CD14-positive monocyte (primary cell): ENCODE measurements at regions not wholly inside any gene's neighbourhood (a gene's known extent, or its start where the extent isn't known, plus 50 kb on each side); places are given as distances from the start of the nearest gene placed in this dataset.

Experiments used
- DNase-seq, 3 donors: peaks; one replicate each; pipeline ENCODE4 v3.0.0-alpha.2; 2011 to 2022
- H2AFZ ChIP-seq: 2 replicates; pipeline ENCODE4 v1.6.0; 2012; ENCODE audit warnings: mild to moderate bottlenecking, low read depth, low read length, inconsistent platforms; ENCODE audit not compliant: insufficient read depth, poor library complexity, severe bottlenecking
- H3K27ac ChIP-seq, 2 donors: 1 replicate in 1 of 2; 2 replicates in 1 of 2; pipeline ENCODE4 v1.5.1; 2012 to 2013; ENCODE audit warnings: low read length in 2 of 2, control low read depth in 1 of 2, inconsistent platforms in 1 of 2, low read depth in 1 of 2, mild to moderate bottlenecking in 1 of 2
- H3K27me3 ChIP-seq, 2 donors: one replicate each; pipeline versions ENCODE4 v1.6.0 to v1.6.1; 2011 to 2013; ENCODE audit warnings: low read length in 2 of 2; ENCODE audit not compliant: control insufficient read depth in 2 of 2, insufficient read depth in 2 of 2
- H3K36me3 ChIP-seq, 2 donors: replicated peaks in 1 of 2; 1 replicate in 1 of 2; 2 replicates in 1 of 2; pipeline versions ENCODE4 v1.5.1 to v1.6.1; 2012 to 2013; ENCODE audit warnings: low read length in 2 of 2, control low read depth in 1 of 2, inconsistent platforms in 1 of 2, mild to moderate bottlenecking in 1 of 2; ENCODE audit not compliant: insufficient read depth in 2 of 2, control insufficient read depth in 1 of 2
- H3K4me1 ChIP-seq, 2 donors: 1 replicate in 1 of 2; 2 replicates in 1 of 2; pipeline versions ENCODE4 v1.5.1 to v1.6.1; 2012 to 2013; ENCODE audit warnings: low read length in 2 of 2, control low read depth in 1 of 2, inconsistent platforms in 1 of 2, mild to moderate bottlenecking in 1 of 2, moderate library complexity in 1 of 2; ENCODE audit not compliant: insufficient read depth in 2 of 2, control insufficient read depth in 1 of 2
- H3K4me2 ChIP-seq: replicated peaks from 2 replicates; pipeline ENCODE3; 2012; ENCODE audit warnings: low read length, moderate library complexity, mild to moderate bottlenecking; ENCODE audit not compliant: poor library complexity, severe bottlenecking; ENCODE audit errors: extremely low read depth
- H3K4me3 ChIP-seq, 3 experiments: fragments of 200-600 bp in 1 of 3; sonication (generic) in 1 of 3; replicated peaks in 1 of 3; 1 replicate in 2 of 3; 2 replicates in 1 of 3; pipeline ENCODE4 v1.5.1; 2011 to 2013; ENCODE audit warnings: low read length in 3 of 3, mild to moderate bottlenecking in 3 of 3, control low read depth in 2 of 3, low read depth in 2 of 3, inconsistent platforms in 1 of 3, moderate library complexity in 1 of 3
- H3K79me2 ChIP-seq: 2 replicates; pipeline ENCODE4 v1.6.0; 2012; ENCODE audit warnings: mild to moderate bottlenecking, control low read depth, inconsistent platforms, low read length, moderate library complexity; ENCODE audit not compliant: insufficient read depth
- H3K9ac ChIP-seq: 2 replicates; pipeline ENCODE4 v1.6.0; 2017; ENCODE audit warnings: low read length, mild to moderate bottlenecking; ENCODE audit not compliant: insufficient read depth, poor library complexity, severe bottlenecking
- H3K9me3 ChIP-seq, 2 donors: replicated peaks in 1 of 2; 1 replicate in 1 of 2; 2 replicates in 1 of 2; pipeline versions ENCODE4 v1.5.1 to v1.6.1; 2012 to 2013; ENCODE audit warnings: low read length in 2 of 2, control low read depth in 1 of 2; ENCODE audit not compliant: control insufficient read depth in 1 of 2, insufficient read depth in 1 of 2
- H4K20me1 ChIP-seq: 2 replicates; pipeline ENCODE4 v1.6.0; 2012; ENCODE audit warnings: mild to moderate bottlenecking, low read length, control low read depth, moderate library complexity; ENCODE audit not compliant: insufficient read depth
- H3K27ac Mint-ChIP-seq, 7 donors: one replicate each; pipeline ENCODE4 v1.8.0; 2020; ENCODE audit warnings: mild to moderate bottlenecking in 7 of 7, mixed read lengths in 7 of 7, moderate library complexity in 6 of 7, inconsistent platforms in 2 of 7
- H3K27me3 Mint-ChIP-seq, 3 donors: one replicate each; pipeline ENCODE4 v1.8.0; 2021 to 2022; ENCODE audit warnings: low read depth in 3 of 3, mild to moderate bottlenecking in 3 of 3, mixed read lengths in 3 of 3, moderate library complexity in 3 of 3, inconsistent platforms in 1 of 3
- H3K36me3 Mint-ChIP-seq, 2 donors: one replicate each; pipeline ENCODE4 v1.8.0; 2020; ENCODE audit warnings: mixed read lengths in 2 of 2, inconsistent platforms in 1 of 2, mild to moderate bottlenecking in 1 of 2
- H3K4me1 Mint-ChIP-seq: one replicate; pipeline ENCODE4 v1.8.0; 2020; ENCODE audit warnings: mild to moderate bottlenecking, mixed read lengths
- H3K4me3 Mint-ChIP-seq, 2 donors: one replicate each; pipeline ENCODE4 v1.8.0; 2020; ENCODE audit warnings: mild to moderate bottlenecking in 2 of 2, mixed read lengths in 2 of 2, moderate library complexity in 1 of 2
- H3K9me3 Mint-ChIP-seq, 7 donors: one replicate each; pipeline ENCODE4 v1.8.0; 2020 to 2022; ENCODE audit warnings: mixed read lengths in 7 of 7, mild to moderate bottlenecking in 6 of 7, moderate library complexity in 6 of 7, inconsistent platforms in 2 of 7
- WGBS: methylation state at CpG from one replicate; pipeline ENCODE4 v1.1.5; 2013; ENCODE audit warnings: missing lambda C conversion rate; ENCODE audit not compliant: insufficient coverage; 5-methylcytosine and 5-hydroxymethylcytosine counted together
- intact Hi-C, 2 donors: fragments of 100-400 bp; cut with micrococcal nuclease; formaldehyde crosslinking; loops; one replicate each; pipeline versions ENCODE4 v1.15.0 to v1.15.1; 2023
- TF ChIP-seq, protein P1 (sequence below): fragments of 200-600 bp; IDR thresholded peaks from one replicate; pipeline ENCODE4 v1.8.0; 2022; ENCODE audit warnings: antibody characterized with exemption, mild to moderate bottlenecking

DNA sequence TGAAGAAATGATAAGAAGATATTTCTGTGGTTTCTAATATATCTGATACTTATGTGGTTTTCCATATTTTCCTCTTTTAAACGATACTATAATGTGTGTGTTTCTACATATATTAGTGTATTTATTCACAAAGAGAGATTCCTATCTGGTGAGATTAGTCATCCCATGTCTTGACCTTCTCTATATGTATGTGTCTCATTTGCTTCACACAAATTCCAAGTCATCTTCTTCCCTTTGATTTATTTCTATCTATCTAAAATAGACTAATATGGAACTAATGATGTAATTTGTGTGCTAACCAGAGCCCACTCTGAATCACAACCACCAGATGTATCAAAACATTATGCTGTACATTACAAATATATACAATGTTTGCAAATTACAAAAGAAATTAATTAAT is 154.7 kb upstream of the KCNMB2 start:
- H3K27me3 ChIP-seq, result no peaks in the 10 kb centered on the region
- Mint-ChIP-seq H3K4me1 (no peaks in the 10 kb centered on the region), H3K27ac (no peak overlapping the region), H3K36me3 (no peaks in the 10 kb centered on the region), H3K9me3 (peaks cover 0 to 4% (median 0%) of the 10 kb centered on the region in 7 donors), H3K27me3 (no peaks in the 10 kb centered on the region), H3K4me3 (no peak overlapping the region)
- no peak overlapping the region for H3K4me2 ChIP-seq
- H2AFZ ChIP-seq, result no peak overlapping the region
- intact Hi-C loops, result loop anchor here in 1 of 2 donors (10.0 kb wide), 1 partner anchor 1507 kb away; no protein-coding TSS in a partner anchor
- TF ChIP-seq, protein P1, sequence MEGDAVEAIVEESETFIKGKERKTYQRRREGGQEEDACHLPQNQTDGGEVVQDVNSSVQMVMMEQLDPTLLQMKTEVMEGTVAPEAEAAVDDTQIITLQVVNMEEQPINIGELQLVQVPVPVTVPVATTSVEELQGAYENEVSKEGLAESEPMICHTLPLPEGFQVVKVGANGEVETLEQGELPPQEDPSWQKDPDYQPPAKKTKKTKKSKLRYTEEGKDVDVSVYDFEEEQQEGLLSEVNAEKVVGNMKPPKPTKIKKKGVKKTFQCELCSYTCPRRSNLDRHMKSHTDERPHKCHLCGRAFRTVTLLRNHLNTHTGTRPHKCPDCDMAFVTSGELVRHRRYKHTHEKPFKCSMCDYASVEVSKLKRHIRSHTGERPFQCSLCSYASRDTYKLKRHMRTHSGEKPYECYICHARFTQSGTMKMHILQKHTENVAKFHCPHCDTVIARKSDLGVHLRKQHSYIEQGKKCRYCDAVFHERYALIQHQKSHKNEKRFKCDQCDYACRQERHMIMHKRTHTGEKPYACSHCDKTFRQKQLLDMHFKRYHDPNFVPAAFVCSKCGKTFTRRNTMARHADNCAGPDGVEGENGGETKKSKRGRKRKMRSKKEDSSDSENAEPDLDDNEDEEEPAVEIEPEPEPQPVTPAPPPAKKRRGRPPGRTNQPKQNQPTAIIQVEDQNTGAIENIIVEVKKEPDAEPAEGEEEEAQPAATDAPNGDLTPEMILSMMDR, result no peak
- no peaks in the 10 kb centered on the region for H3K4me1 ChIP-seq
- no peak overlapping the region for H3K27ac ChIP-seq
- no CpG with 5 or more reads among the region's 1 CpG for WGBS
- H4K20me1 ChIP-seq, result no peaks in the 10 kb centered on the region
- H3K9me3 ChIP-seq, result no peaks in the 10 kb centered on the region
- no peaks in the 10 kb centered on the region for H3K36me3 ChIP-seq
- H3K9ac ChIP-seq, result no peak overlapping the region
- H3K4me3 ChIP-seq, result no peak overlapping the region
- H3K79me2 ChIP-seq, result no peaks in the 10 kb centered on the region
- no peak for DNase-seq

DNA sequence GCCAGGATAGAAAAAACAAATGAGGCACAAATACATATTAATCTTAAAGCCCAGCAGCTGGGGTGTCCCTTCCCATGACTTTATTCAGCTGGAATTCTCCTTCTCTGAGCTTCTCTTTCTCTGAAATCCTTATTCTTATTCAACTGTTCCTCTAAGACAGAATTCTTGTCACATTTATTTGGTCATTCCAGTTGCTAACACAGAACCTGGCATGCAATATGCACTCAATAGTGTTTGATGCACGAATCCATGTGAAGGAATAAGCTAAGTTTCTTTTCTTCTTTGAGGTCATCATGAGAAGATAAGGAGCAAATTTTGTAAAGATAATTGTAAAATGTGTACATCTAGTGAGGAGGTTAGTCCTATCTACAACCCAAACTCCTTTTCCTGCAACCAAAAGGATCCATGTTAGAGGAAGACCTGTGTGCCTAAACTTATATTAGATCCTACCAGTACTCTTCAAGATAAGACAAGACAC is 154.2 kb upstream of the KCNMB2 start:
- H3K9ac ChIP-seq, result no peak overlapping the region
- WGBS, result no CpG with 5 or more reads among the region's 1 CpG

More for the DNA sequence above, 154.2 kb upstream of the KCNMB2 start:
- intact Hi-C loops, result loop anchor here in 1 of 2 donors (10.0 kb wide), 1 partner anchor 1507 kb away; no protein-coding TSS in a partner anchor
- Histone ChIP-seq H3K79me2 (no peaks in the 10 kb centered on the region), H4K20me1 (no peaks in the 10 kb centered on the region), H3K4me1 (no peaks in the 10 kb centered on the region), H3K4me3 (no peak overlapping the region), H3K36me3 (no peaks in the 10 kb centered on the region), H2AFZ (no peak overlapping the region), H3K27me3 (no peaks in the 10 kb centered on the region), H3K9me3 (no peaks in the 10 kb centered on the region), H3K27ac (no peak overlapping the region), H3K4me2 (no peak overlapping the region)
- H3K4me3 Mint-ChIP-seq, result no peak overlapping the region
- TF ChIP-seq, protein P1, result no peak
- peaks cover 0 to 4% (median 0%) of the 10 kb centered on the region in 7 donors for H3K9me3 Mint-ChIP-seq
- H3K4me1 Mint-ChIP-seq, result no peaks in the 10 kb centered on the region
- no peaks in the 10 kb centered on the region for H3K27me3 Mint-ChIP-seq
- H3K36me3 Mint-ChIP-seq, result no peaks in the 10 kb centered on the region
- no peak for DNase-seq
- no peak overlapping the region for H3K27ac Mint-ChIP-seq
